ENCODE measurements at regions not wholly inside any gene's neighbourhood (a gene's known extent, or its start where the extent isn't known, plus 50 kb on each side); places are given as distances from the start of the nearest gene placed in this dataset.

GRCh38 chrX:131356725-131357124, 67.6 kb upstream of the IGSF1 start:
- Histone ChIP-seq H3K9ac (ENCODE audit: low read depth, low read length, poor library complexity) (no peak overlapping the region), H3K23ac (ENCODE audit: low read depth, low read length, poor library complexity) (no peak overlapping the region), H2AK5ac (ENCODE audit: low read depth, low read length) (no peak overlapping the region), H3K4me2 (ENCODE audit: insufficient read depth, low read length, poor library complexity, severe bottlenecking) (no peak overlapping the region), H2BK120ac (ENCODE audit: low read depth, low read length) (no peak overlapping the region), H3K27me3 (ENCODE audit: control insufficient read depth in 3 of 3, insufficient read depth in 3 of 3, low read depth in 1 of 3, low read length in 3 of 3) (peaks cover 0 to 6% (median 0%) of the 10 kb centered on the region in 3 experiments), H2BK5ac (ENCODE audit: low read length) (no peak overlapping the region), H3K79me1 (ENCODE audit: low read depth, low read length) (no peaks in the 10 kb centered on the region), H2AFZ (ENCODE audit: low read length) (no peak overlapping the region), H3K18ac (ENCODE audit: low read length) (no peak overlapping the region), H4K91ac (ENCODE audit: low read depth, low read length, poor library complexity) (no peak overlapping the region), H4K8ac (ENCODE audit: low read depth, low read length) (no peak overlapping the region), H3K27ac (replicated peaks; ENCODE audit: low read length) (no peak overlapping the region), H3K36me3 (replicated peaks in 1 of 2; ENCODE audit: control insufficient read depth in 2 of 2, insufficient read depth in 2 of 2, low read length in 2 of 2) (no peaks in the 10 kb centered on the region), H2BK12ac (ENCODE audit: low read length) (no peak overlapping the region), H3K4ac (ENCODE audit: low read length) (no peak overlapping the region), H2BK15ac (ENCODE audit: low read length) (no peak overlapping the region), H3K4me1 (ENCODE audit: control insufficient read depth in 2 of 2, insufficient read depth in 1 of 2, low read depth in 1 of 2, low read length in 2 of 2) (no peaks in the 10 kb centered on the region), H3K4me3 (ENCODE audit: low read length in 2 of 2) (no peak overlapping the region), H3K14ac (ENCODE audit: low read length) (no peak overlapping the region), H3K9me3 (replicated peaks in 1 of 2; ENCODE audit: control insufficient read depth in 2 of 2, insufficient read depth in 1 of 2, low read depth in 1 of 2, low read length in 2 of 2) (no peaks in the 10 kb centered on the region)
- WGBS, 2 donors (ENCODE audit: extremely low coverage in 2 of 2, insufficient read length in 2 of 2, insufficient replicate concordance in 1 of 2) = no CpG with 5 or more reads among the region's 1 CpG
- no peak for DNase-seq (ENCODE audit: low spot score)

DNA sequence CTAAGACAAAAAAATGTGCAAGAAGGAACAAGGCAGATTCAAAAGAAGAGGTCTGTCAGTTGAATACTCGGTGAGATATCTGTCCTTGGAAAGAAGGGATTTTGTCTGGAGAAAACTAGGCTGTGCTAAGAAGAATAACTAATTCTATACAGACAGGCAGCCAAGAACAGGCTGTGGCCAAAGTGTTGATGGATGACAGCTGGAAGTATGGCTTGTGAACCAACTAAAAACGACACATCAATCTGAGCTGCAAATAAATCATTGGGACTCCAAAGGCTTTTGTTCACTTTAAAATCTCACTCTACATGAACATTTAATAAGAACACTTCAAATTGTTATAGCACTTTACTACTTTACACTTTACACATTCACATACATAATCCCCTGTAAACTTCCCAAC, 70.5 kb upstream of the IGSF1 start:
- H3K79me1 ChIP-seq (ENCODE audit: low read depth, low read length) = no peaks in the 10 kb centered on the region
- no peaks in the 10 kb centered on the region for H3K27me3 ChIP-seq (ENCODE audit: control insufficient read depth in 3 of 3, insufficient read depth in 3 of 3, low read depth in 1 of 3, low read length in 3 of 3)
- no peak for DNase-seq (ENCODE audit: low spot score)
- no peaks in the 10 kb centered on the region for H3K4me1 ChIP-seq (ENCODE audit: control insufficient read depth in 2 of 2, insufficient read depth in 1 of 2, low read depth in 1 of 2, low read length in 2 of 2)
- no peak overlapping the region for H3K27ac ChIP-seq (replicated peaks; ENCODE audit: low read length)
- no peak overlapping the region for H3K23ac ChIP-seq (ENCODE audit: low read depth, low read length, poor library complexity)
- H2AK5ac ChIP-seq (ENCODE audit: low read depth, low read length) = no peak overlapping the region
- no peak overlapping the region for H4K91ac ChIP-seq (ENCODE audit: low read depth, low read length, poor library complexity)
- H2BK120ac ChIP-seq (ENCODE audit: low read depth, low read length) = no peak overlapping the region
- no peak overlapping the region for H3K9ac ChIP-seq (ENCODE audit: low read depth, low read length, poor library complexity)
- no peak overlapping the region for H3K18ac ChIP-seq (ENCODE audit: low read length)
- no peak overlapping the region for H2AFZ ChIP-seq (ENCODE audit: low read length)
- H2BK12ac ChIP-seq (ENCODE audit: low read length) = no peak overlapping the region
- no peak overlapping the region for H3K4me2 ChIP-seq (ENCODE audit: insufficient read depth, low read length, poor library complexity, severe bottlenecking)
- H3K14ac ChIP-seq (ENCODE audit: low read length) = no peak overlapping the region
- H3K4ac ChIP-seq (ENCODE audit: low read length) = no peak overlapping the region
- H3K9me3 ChIP-seq (replicated peaks in 1 of 2; ENCODE audit: control insufficient read depth in 2 of 2, insufficient read depth in 1 of 2, low read depth in 1 of 2, low read length in 2 of 2) = no peaks in the 10 kb centered on the region
- no peak overlapping the region for H2BK5ac ChIP-seq (ENCODE audit: low read length)
- no peak overlapping the region for H4K8ac ChIP-seq (ENCODE audit: low read depth, low read length)
- no peak overlapping the region for H2BK15ac ChIP-seq (ENCODE audit: low read length)
- WGBS, 2 donors (ENCODE audit: extremely low coverage in 2 of 2, insufficient read length in 2 of 2, insufficient replicate concordance in 1 of 2) = no CpG with 5 or more reads among the region's 2 CpGs
- no peaks in the 10 kb centered on the region for H3K36me3 ChIP-seq (replicated peaks in 1 of 2; ENCODE audit: control insufficient read depth in 2 of 2, insufficient read depth in 2 of 2, low read length in 2 of 2)
- no peak overlapping the region for H3K4me3 ChIP-seq (ENCODE audit: low read length in 2 of 2)

- H4K91ac ChIP-seq (ENCODE audit: low read depth, low read length, poor library complexity) = no peak overlapping the region
- no peaks in the 10 kb centered on the region for H3K79me1 ChIP-seq (ENCODE audit: low read depth, low read length)
- no peak overlapping the region for H4K8ac ChIP-seq (ENCODE audit: low read depth, low read length)
- no peak overlapping the region for H3K4me2 ChIP-seq (ENCODE audit: insufficient read depth, low read length, poor library complexity, severe bottlenecking)
- H3K27me3 ChIP-seq (ENCODE audit: control insufficient read depth in 3 of 3, insufficient read depth in 3 of 3, low read depth in 1 of 3, low read length in 3 of 3) = peaks cover 0 to 21% (median 0%) of the 10 kb centered on the region in 3 experiments
- H2BK12ac ChIP-seq (ENCODE audit: low read length) = no peak overlapping the region
- no peak overlapping the region for H2BK15ac ChIP-seq (ENCODE audit: low read length)
- no peak overlapping the region for H3K23ac ChIP-seq (ENCODE audit: low read depth, low read length, poor library complexity)
- H3K36me3 ChIP-seq (replicated peaks in 1 of 2; ENCODE audit: control insufficient read depth in 2 of 2, insufficient read depth in 2 of 2, low read length in 2 of 2) = no peaks in the 10 kb centered on the region
- no peak overlapping the region for H3K14ac ChIP-seq (ENCODE audit: low read length)
- no peak overlapping the region for H3K27ac ChIP-seq (replicated peaks; ENCODE audit: low read length)
- no peak overlapping the region for H3K4ac ChIP-seq (ENCODE audit: low read length)
- no peak overlapping the region for H3K4me3 ChIP-seq (ENCODE audit: low read length in 2 of 2)
- no peak overlapping the region for H2AFZ ChIP-seq (ENCODE audit: low read length)
- DNase-seq (ENCODE audit: low spot score) = no peak
- H3K4me1 ChIP-seq (ENCODE audit: control insufficient read depth in 2 of 2, insufficient read depth in 1 of 2, low read depth in 1 of 2, low read length in 2 of 2) = peaks cover 0 to 2% of the 10 kb centered on the region in 2 donors
- no peak overlapping the region for H3K9ac ChIP-seq (ENCODE audit: low read depth, low read length, poor library complexity)
- no peak overlapping the region for H2BK120ac ChIP-seq (ENCODE audit: low read depth, low read length)
- no peak overlapping the region for H3K18ac ChIP-seq (ENCODE audit: low read length)
- H2BK5ac ChIP-seq (ENCODE audit: low read length) = no peak overlapping the region
- H3K9me3 ChIP-seq (replicated peaks in 1 of 2; ENCODE audit: control insufficient read depth in 2 of 2, insufficient read depth in 1 of 2, low read depth in 1 of 2, low read length in 2 of 2) = no peaks in the 10 kb centered on the region
- WGBS, 2 donors (ENCODE audit: extremely low coverage in 2 of 2, insufficient read length in 2 of 2, insufficient replicate concordance in 1 of 2) = no CpG with 5 or more reads among the region's 3 CpGs
- H2AK5ac ChIP-seq (ENCODE audit: low read depth, low read length) = no peak overlapping the region
Observed at GRCh38 chrX:131365766-131366165, 76.7 kb upstream of the IGSF1 start.

DNA sequence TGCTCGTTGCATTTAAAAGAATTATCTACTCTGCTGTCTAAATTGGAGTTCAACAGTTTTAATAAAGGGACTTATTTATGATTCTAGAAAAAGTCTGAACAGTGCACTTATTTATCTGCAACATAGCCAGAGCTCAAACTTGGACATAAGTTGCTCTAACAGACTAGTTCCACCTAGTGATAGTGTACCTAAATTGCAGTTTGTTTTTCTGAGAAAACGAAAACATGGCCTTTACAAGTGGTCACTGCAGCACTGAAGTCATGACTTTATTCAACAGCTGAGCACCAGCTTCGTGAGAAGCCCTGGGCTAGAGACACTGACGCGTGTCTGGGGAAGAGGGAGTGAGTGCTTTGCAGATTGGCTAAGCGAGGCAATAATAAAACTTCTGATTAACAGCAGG, 77.3 kb upstream of the IGSF1 start:
- Histone ChIP-seq H3K4me1 (ENCODE audit: control insufficient read depth in 2 of 2, insufficient read depth in 1 of 2, low read depth in 1 of 2, low read length in 2 of 2) (peaks cover 0 to 2% of the 10 kb centered on the region in 2 donors), H3K27ac (replicated peaks; ENCODE audit: low read length) (no peak overlapping the region), H2BK15ac (ENCODE audit: low read length) (no peak overlapping the region), H3K36me3 (replicated peaks in 1 of 2; ENCODE audit: control insufficient read depth in 2 of 2, insufficient read depth in 2 of 2, low read length in 2 of 2) (no peaks in the 10 kb centered on the region), H3K9me3 (replicated peaks in 1 of 2; ENCODE audit: control insufficient read depth in 2 of 2, insufficient read depth in 1 of 2, low read depth in 1 of 2, low read length in 2 of 2) (no peaks in the 10 kb centered on the region), H2BK5ac (ENCODE audit: low read length) (no peak overlapping the region), H3K9ac (ENCODE audit: low read depth, low read length, poor library complexity) (no peak overlapping the region), H2BK12ac (ENCODE audit: low read length) (no peak overlapping the region), H2AFZ (ENCODE audit: low read length) (no peak overlapping the region), H4K91ac (ENCODE audit: low read depth, low read length, poor library complexity) (no peak overlapping the region), H3K23ac (ENCODE audit: low read depth, low read length, poor library complexity) (no peak overlapping the region), H2BK120ac (ENCODE audit: low read depth, low read length) (no peak overlapping the region), H3K14ac (ENCODE audit: low read length) (no peak overlapping the region), H3K4me2 (ENCODE audit: insufficient read depth, low read length, poor library complexity, severe bottlenecking) (no peak overlapping the region), H3K4me3 (ENCODE audit: low read length in 2 of 2) (no peak overlapping the region), H4K8ac (ENCODE audit: low read depth, low read length) (no peak overlapping the region), H3K27me3 (ENCODE audit: control insufficient read depth in 3 of 3, insufficient read depth in 3 of 3, low read depth in 1 of 3, low read length in 3 of 3) (peaks cover 0 to 21% (median 0%) of the 10 kb centered on the region in 3 experiments), H3K4ac (ENCODE audit: low read length) (no peak overlapping the region), H3K79me1 (ENCODE audit: low read depth, low read length) (no peaks in the 10 kb centered on the region), H2AK5ac (ENCODE audit: low read depth, low read length) (no peak overlapping the region), H3K18ac (ENCODE audit: low read length) (no peak overlapping the region)
- DNase-seq (ENCODE audit: low spot score) = no peak
- WGBS, 2 donors (ENCODE audit: extremely low coverage in 2 of 2, insufficient read length in 2 of 2, insufficient replicate concordance in 1 of 2) = no CpG with 5 or more reads among the region's 6 CpGs
